H1 (cell line): ENCODE measurements at regions not wholly inside any gene's neighbourhood (a gene's known extent, or its start where the extent isn't known, plus 50 kb on each side); places are given as distances from the start of the nearest gene placed in this dataset.
A peak's percentile ranks its signal among the peaks of the same experiment; 100 is the strongest.

Source experiments
- CTCF ChIA-PET: fragments of 300-600 bp; sonication (Branson Sonifier 250); formaldehyde crosslinking; loops from one replicate; lab custom pipeline; 2021; ENCODE audit not compliant: partially characterized antibody; lab: Charles Lee
- POLR2A ChIA-PET: fragments of 300-600 bp; sonication (Branson Sonifier 250); formaldehyde crosslinking; loops from one replicate; lab custom pipeline; 2021; ENCODE audit warnings: inconsistent platforms; ENCODE audit not compliant: partially characterized antibody; lab: Charles Lee
- DNase-seq, 2 experiments: peaks; one replicate each; pipeline versions ENCODE4 v3.0.0 to v3.0.0-alpha.2; 2010 to 2022; ENCODE audit warnings: low spot score in 2 of 2, low read depth in 1 of 2, mixed read lengths in 1 of 2
- FAIRE-seq: peaks from 2 replicates; lab custom pipeline; 2011; peaks lifted over from hg19 to GRCh38; lab: Jason Lieb, UNC
- H2AFZ ChIP-seq: 2 replicates; pipeline ENCODE4 v1.8.1; 2012; ENCODE audit warnings: low read length, inconsistent platforms
- H2AK5ac ChIP-seq: 2 replicates; pipeline ENCODE4 v1.6.1; 2013; ENCODE audit warnings: low read depth, low read length
- H2BK120ac ChIP-seq: replicated peaks from 2 replicates; pipeline ENCODE3; 2013; ENCODE audit warnings: low read depth, low read length, inconsistent platforms
- H2BK12ac ChIP-seq: 2 replicates; pipeline ENCODE4 v1.6.1; 2013; ENCODE audit warnings: low read depth, low read length
- H2BK15ac ChIP-seq: 2 replicates; pipeline ENCODE4 v1.6.1; 2013; ENCODE audit warnings: low read length
- H2BK20ac ChIP-seq: 2 replicates; pipeline ENCODE4 v1.6.1; 2013; ENCODE audit warnings: low read length
- H2BK5ac ChIP-seq: 2 replicates; pipeline ENCODE4 v1.6.1; 2013; ENCODE audit warnings: low read depth, low read length
- H3K14ac ChIP-seq: 2 replicates; pipeline ENCODE4 v1.6.1; 2013; ENCODE audit warnings: inconsistent platforms; ENCODE audit not compliant: insufficient read length
- H3K18ac ChIP-seq: 2 replicates; pipeline ENCODE4 v1.6.1; 2013; ENCODE audit warnings: low read length; ENCODE audit errors: extremely low read depth
- H3K23ac ChIP-seq: 2 replicates; pipeline ENCODE4 v1.6.1; 2013; ENCODE audit warnings: inconsistent platforms; ENCODE audit not compliant: insufficient read length
- H3K23me2 ChIP-seq: 2 replicates; pipeline ENCODE4 v1.6.1; 2013; ENCODE audit warnings: low read depth, low read length
- H3K27ac ChIP-seq: 2 replicates; pipeline ENCODE4 v1.6.1; 2011; ENCODE audit warnings: low read depth, low read length, inconsistent platforms
- H3K27me3 ChIP-seq, 4 experiments: replicated peaks in 1 of 4; 1 replicate in 1 of 4; 2 replicates in 3 of 4; pipeline versions ENCODE4 v1.6.1 to v1.8.1; 2011 to 2013; ENCODE audit warnings: low read length in 3 of 4, mild to moderate bottlenecking in 3 of 4, inconsistent platforms in 2 of 4, mixed read lengths in 2 of 4, moderate library complexity in 1 of 4; ENCODE audit not compliant: control insufficient read depth in 3 of 4, insufficient read depth in 3 of 4; ENCODE audit errors: extremely low read depth in 1 of 4
- H3K36me3 ChIP-seq, 4 experiments: 2 replicates each; pipeline versions ENCODE4 v1.6.1 to v1.8.1; 2011 to 2013; ENCODE audit warnings: mild to moderate bottlenecking in 4 of 4, low read length in 3 of 4, moderate library complexity in 2 of 4, control low read depth in 1 of 4, inconsistent platforms in 1 of 4; ENCODE audit not compliant: insufficient read depth in 4 of 4, control insufficient read depth in 2 of 4
- H3K4ac ChIP-seq: replicated peaks from 2 replicates; pipeline ENCODE3; 2013; ENCODE audit warnings: low read length, low read depth, mixed read lengths, inconsistent platforms; ENCODE audit not compliant: insufficient read length
- H3K4me1 ChIP-seq, 4 experiments: replicated peaks in 1 of 4; 1 replicate in 1 of 4; 2 replicates in 3 of 4; pipeline versions ENCODE4 v1.6.1 to v1.8.1; 2011 to 2013; ENCODE audit warnings: low read length in 3 of 4, inconsistent platforms in 2 of 4, mixed read lengths in 1 of 4; ENCODE audit not compliant: insufficient read depth in 4 of 4, control insufficient read depth in 3 of 4
- H3K4me2 ChIP-seq, 2 experiments: 2 replicates each; pipeline versions ENCODE4 v1.6.1 to v1.8.1; 2011 to 2013; ENCODE audit warnings: low read depth in 2 of 2, low read length in 2 of 2, control low read depth in 1 of 2, inconsistent platforms in 1 of 2, mild to moderate bottlenecking in 1 of 2; ENCODE audit not compliant: insufficient read depth in 1 of 2
- H3K4me3 ChIP-seq, 4 experiments: fragments of 200-600, 300-600 bp in 1 of 4; sonication (generic), shearing (Covaris generic), sonication (Bioruptor Twin) in 1 of 4; 2 replicates each; pipeline versions ENCODE4 v1.5.1 to v1.8.1; 2011 to 2016; ENCODE audit warnings: low read length in 4 of 4, low read depth in 3 of 4, control low read depth in 2 of 4, inconsistent platforms in 2 of 4, mild to moderate bottlenecking in 2 of 4, mixed read lengths in 1 of 4, moderate library complexity in 1 of 4; ENCODE audit not compliant: insufficient read depth in 2 of 4; ENCODE audit errors: extremely low read depth in 1 of 4
- H3K56ac ChIP-seq: replicated peaks from 2 replicates; pipeline ENCODE3; 2013; ENCODE audit warnings: low read depth, mild to moderate bottlenecking, mixed read lengths, low read length, inconsistent platforms; ENCODE audit not compliant: insufficient read length
- H3K79me1 ChIP-seq: 2 replicates; pipeline ENCODE4 v1.6.1; 2013; ENCODE audit warnings: low read depth, low read length, control low read depth
- H3K79me2 ChIP-seq, 2 experiments: 2 replicates each; pipeline versions ENCODE4 v1.6.1 to v1.8.1; 2012 to 2013; ENCODE audit warnings: low read length in 2 of 2, mild to moderate bottlenecking in 2 of 2, inconsistent platforms in 1 of 2; ENCODE audit not compliant: insufficient read depth in 2 of 2, control insufficient read depth in 1 of 2
- H3K9ac ChIP-seq, 4 experiments: replicated peaks in 1 of 4; 1 replicate in 1 of 4; 2 replicates in 3 of 4; pipeline versions ENCODE4 v1.6.1 to v1.8.1; 2011 to 2013; ENCODE audit warnings: low read depth in 3 of 4, low read length in 3 of 4, control low read depth in 2 of 4, mild to moderate bottlenecking in 2 of 4, moderate library complexity in 2 of 4, inconsistent platforms in 1 of 4; ENCODE audit errors: extremely low read depth in 1 of 4
- H3K9me3 ChIP-seq, 2 experiments: 2 replicates each; pipeline versions ENCODE4 v1.6.1 to v1.8.1; 2012 to 2013; ENCODE audit warnings: mild to moderate bottlenecking in 2 of 2, moderate library complexity in 2 of 2, control low read depth in 1 of 2, inconsistent platforms in 1 of 2, low read depth in 1 of 2, low read length in 1 of 2, mixed read lengths in 1 of 2; ENCODE audit not compliant: insufficient read depth in 2 of 2
- H4K20me1 ChIP-seq, 2 experiments: replicated peaks in 1 of 2; 2 replicates each; pipeline versions ENCODE3 to v1.8.1; 2011 to 2013; ENCODE audit warnings: inconsistent platforms in 2 of 2, low read length in 2 of 2, mild to moderate bottlenecking in 1 of 2; ENCODE audit not compliant: insufficient read depth in 2 of 2, control insufficient read depth in 1 of 2
- H4K5ac ChIP-seq: 2 replicates; pipeline ENCODE4 v1.6.1; 2013; ENCODE audit warnings: low read length, low read depth, mixed read lengths, inconsistent platforms; ENCODE audit not compliant: insufficient read length
- H4K8ac ChIP-seq: 2 replicates; pipeline ENCODE4 v1.8.0; 2013; ENCODE audit warnings: mild to moderate bottlenecking, moderate library complexity, low read length, inconsistent platforms; ENCODE audit not compliant: insufficient read depth; ENCODE audit errors: extremely low read depth
- H4K91ac ChIP-seq: replicated peaks from 2 replicates; pipeline ENCODE3; 2013; ENCODE audit warnings: low read length, mixed read lengths, inconsistent platforms; ENCODE audit not compliant: insufficient read length
- BACH1 ChIP-seq: IDR thresholded peaks from 2 replicates; pipeline ENCODE4 v1.6.1; 2012; ENCODE audit warnings: low read length, improper control_type of control experiment
- CHD2 ChIP-seq: IDR thresholded peaks from 2 replicates; pipeline ENCODE4 v1.6.1; 2012; ENCODE audit warnings: low read length, improper control_type of control experiment
- EZH2 ChIP-seq: fragments of 200-600 bp; sonication (generic); IDR thresholded peaks from 2 replicates; pipeline ENCODE4 v1.7.1; 2012; ENCODE audit warnings: low read depth, mild to moderate bottlenecking, moderate library complexity, low read length, inconsistent platforms; ENCODE audit not compliant: severe bottlenecking
- FOSL1 ChIP-seq: IDR thresholded peaks from 2 replicates; pipeline ENCODE4 v1.6.1; 2011; ENCODE audit warnings: mild to moderate bottlenecking, low read depth, low read length, moderate library complexity; ENCODE audit not compliant: insufficient read depth
- HDAC2 ChIP-seq, 2 experiments: fragments of 300-600 bp in 1 of 2; sonication (generic) in 1 of 2; IDR thresholded peaks; 2 replicates each; pipeline ENCODE4 v1.6.1; 2011 to 2012; ENCODE audit warnings: low read depth in 2 of 2, low read length in 2 of 2, mild to moderate bottlenecking in 2 of 2, moderate library complexity in 2 of 2, borderline replicate concordance in 1 of 2, inconsistent platforms in 1 of 2
- RNF2 ChIP-seq: fragments of 200-900, 300-1000 bp; sonication (generic); IDR thresholded peaks from 2 replicates; pipeline ENCODE4 v1.7.1; 2016; ENCODE audit warnings: borderline replicate concordance, low read depth, mild to moderate bottlenecking, antibody characterized with exemption, low read length; ENCODE audit not compliant: poor library complexity, severe bottlenecking; ENCODE audit errors: missing control alignments
- SIRT6 ChIP-seq: IDR thresholded peaks from one replicate; pipeline ENCODE4 v1.7.1; 2012; ENCODE audit warnings: low read length, inconsistent platforms
- TBP ChIP-seq: IDR thresholded peaks from 2 replicates; pipeline ENCODE4 v1.6.1; 2011; ENCODE audit warnings: low read depth, low read length, improper control_type of control experiment
- WGBS, 2 experiments: shearing (Covaris generic) in 1 of 2; methylation state at CpG; one replicate each; pipeline versions ENCODE4 v1.1.6 to v1.1.7; 2013 to 2015; ENCODE audit warnings: low lambda C conversion rate in 2 of 2, mixed read lengths in 2 of 2, inconsistent platforms in 1 of 2, low coverage in 1 of 2, missing lambda C conversion rate in 1 of 2; ENCODE audit not compliant: insufficient replicate concordance in 2 of 2, insufficient coverage in 1 of 2, insufficient read length in 1 of 2; ENCODE audit errors: extremely low coverage in 1 of 2, missing lambda C conversion rate in 1 of 2; 5-methylcytosine and 5-hydroxymethylcytosine counted together
- TF ChIP-seq, protein P1 (sequence below), 3 experiments: IDR thresholded peaks; 1 replicate in 2 of 3; 2 replicates in 1 of 3; pipeline versions ENCODE4 v1.5.1 to v1.6.1; 2011; ENCODE audit warnings: low read length in 3 of 3, mild to moderate bottlenecking in 3 of 3, inconsistent platforms in 2 of 3, low read depth in 1 of 3, moderate library complexity in 1 of 3; ENCODE audit not compliant: insufficient read depth in 1 of 3; ENCODE audit errors: control extremely low read depth in 1 of 3
- TF ChIP-seq, protein P2 (sequence below): IDR thresholded peaks from 2 replicates; pipeline ENCODE4 v1.6.1; 2012; ENCODE audit warnings: inconsistent platforms

DNA sequence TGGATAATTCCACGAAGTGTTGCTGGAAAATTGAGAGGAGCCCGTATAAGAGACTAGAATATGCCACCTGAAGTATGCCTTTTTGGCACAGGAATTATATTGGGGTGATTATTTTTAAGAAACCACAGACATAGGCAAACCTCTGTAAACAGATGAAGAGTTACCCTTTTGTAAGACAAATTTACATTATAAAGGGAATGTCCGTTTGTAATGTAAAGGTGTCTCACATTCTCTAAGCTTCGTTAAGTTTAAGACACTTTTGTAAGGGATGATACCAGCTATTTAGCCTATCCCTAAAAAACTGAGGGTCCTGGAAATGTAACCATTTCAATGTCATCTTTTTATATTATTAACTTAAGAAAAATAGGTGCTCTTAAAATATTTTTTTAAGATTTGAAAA lies 432.8 kb upstream of the SYT4 start:
- no peak overlapping the region for H4K8ac ChIP-seq
- H3K27me3 ChIP-seq = no peaks in the 10 kb centered on the region
- no peak overlapping the region for H3K9ac ChIP-seq
- H3K9me3 ChIP-seq = no peaks in the 10 kb centered on the region
- no peak overlapping the region for H3K27ac ChIP-seq
- no peak overlapping the region for H2BK5ac ChIP-seq
- no peaks in the 10 kb centered on the region for H3K79me1 ChIP-seq
- DNase-seq (no peak), FAIRE-seq (no peak)
- no peak overlapping the region for H3K18ac ChIP-seq
- H2BK15ac ChIP-seq = no peak overlapping the region
- peaks cover 2 to 10% (median 3%) of the 10 kb centered on the region in 4 experiments; a peak in 4 of 7 replicates for H3K4me1 ChIP-seq
- WGBS, 2 experiments = 40% methylated on average over 4 of the region's 4 CpGs; no CpG with 5 or more reads in 1 of the 2 experiments
- H2BK12ac ChIP-seq = no peak overlapping the region
- no peak overlapping the region for H4K5ac ChIP-seq
- H3K56ac ChIP-seq = no peak overlapping the region
- no peak overlapping the region for H2AK5ac ChIP-seq
- peak overlapping the region in 1 of 4 experiments; percentile 26; a peak in 1 of 8 replicates for H3K4me3 ChIP-seq
- H2BK120ac ChIP-seq = no peak overlapping the region
- H3K79me2 ChIP-seq = no peaks in the 10 kb centered on the region
- no peak overlapping the region for H3K23ac ChIP-seq
- CTCF ChIA-PET = interaction anchor here (0.6 to 1.1 kb wide), 4 partner anchors 24 to 692 kb away, joined by 3 to 4 read pairs (median 3); no protein-coding TSS in a partner anchor
- no peak overlapping the region for H4K91ac ChIP-seq
- H3K14ac ChIP-seq = no peak overlapping the region
- POLR2A ChIA-PET = no interaction called here
- no peaks in the 10 kb centered on the region for H3K36me3 ChIP-seq
- H4K20me1 ChIP-seq = no peaks in the 10 kb centered on the region
- H3K4ac ChIP-seq = no peak overlapping the region
- no peak overlapping the region for H2BK20ac ChIP-seq
- no peaks in the 10 kb centered on the region for H3K23me2 ChIP-seq
- no peak overlapping the region for H2AFZ ChIP-seq
- H3K4me2 ChIP-seq = peak overlapping the region in 1 of 2 experiments; percentile 49; a peak in 2 of 4 replicates
- TF ChIP-seq SIRT6 (no peak), RNF2 (no peak), EZH2 (no peak), BACH1 (no peak), FOSL1 (no peak), CHD2 (no peak), HDAC2 (IDR thresholded peaks at IDR 0.05; ENCODE audit: borderline replicate concordance in 1 of 2, low read depth in 2 of 2, low read length in 2 of 2) (no peak), TBP (no peak)
- TF ChIP-seq, protein P1, sequence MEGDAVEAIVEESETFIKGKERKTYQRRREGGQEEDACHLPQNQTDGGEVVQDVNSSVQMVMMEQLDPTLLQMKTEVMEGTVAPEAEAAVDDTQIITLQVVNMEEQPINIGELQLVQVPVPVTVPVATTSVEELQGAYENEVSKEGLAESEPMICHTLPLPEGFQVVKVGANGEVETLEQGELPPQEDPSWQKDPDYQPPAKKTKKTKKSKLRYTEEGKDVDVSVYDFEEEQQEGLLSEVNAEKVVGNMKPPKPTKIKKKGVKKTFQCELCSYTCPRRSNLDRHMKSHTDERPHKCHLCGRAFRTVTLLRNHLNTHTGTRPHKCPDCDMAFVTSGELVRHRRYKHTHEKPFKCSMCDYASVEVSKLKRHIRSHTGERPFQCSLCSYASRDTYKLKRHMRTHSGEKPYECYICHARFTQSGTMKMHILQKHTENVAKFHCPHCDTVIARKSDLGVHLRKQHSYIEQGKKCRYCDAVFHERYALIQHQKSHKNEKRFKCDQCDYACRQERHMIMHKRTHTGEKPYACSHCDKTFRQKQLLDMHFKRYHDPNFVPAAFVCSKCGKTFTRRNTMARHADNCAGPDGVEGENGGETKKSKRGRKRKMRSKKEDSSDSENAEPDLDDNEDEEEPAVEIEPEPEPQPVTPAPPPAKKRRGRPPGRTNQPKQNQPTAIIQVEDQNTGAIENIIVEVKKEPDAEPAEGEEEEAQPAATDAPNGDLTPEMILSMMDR (IDR thresholded peaks at IDR 0.05; ENCODE audit: control extremely low read depth in 1 of 3, insufficient read depth in 1 of 3, low read depth in 1 of 3, low read length in 3 of 3) = no peak
- TF ChIP-seq, protein P2, sequence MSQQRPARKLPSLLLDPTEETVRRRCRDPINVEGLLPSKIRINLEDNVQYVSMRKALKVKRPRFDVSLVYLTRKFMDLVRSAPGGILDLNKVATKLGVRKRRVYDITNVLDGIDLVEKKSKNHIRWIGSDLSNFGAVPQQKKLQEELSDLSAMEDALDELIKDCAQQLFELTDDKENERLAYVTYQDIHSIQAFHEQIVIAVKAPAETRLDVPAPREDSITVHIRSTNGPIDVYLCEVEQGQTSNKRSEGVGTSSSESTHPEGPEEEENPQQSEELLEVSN = no peak
